Osteoblast (primary cell): ENCODE measurements at regions not wholly inside any gene's neighbourhood (a gene's known extent, or its start where the extent isn't known, plus 50 kb on each side); places are given as distances from the start of the nearest gene placed in this dataset.
A peak's percentile ranks its signal among the peaks of the same experiment; 100 is the strongest.

Source experiments
- DNase-seq: peaks from one replicate; pipeline ENCODE4 v3.0.0; 2011; ENCODE audit warnings: low spot score, mixed read lengths; ENCODE audit not compliant: insufficient read length; ENCODE audit errors: missing footprints
- H2AFZ ChIP-seq: 2 replicates; pipeline ENCODE4 v1.6.0; 2011; ENCODE audit warnings: mild to moderate bottlenecking, low read length
- H3K27ac ChIP-seq: 2 replicates; pipeline ENCODE4 v1.5.1; 2011; ENCODE audit warnings: mild to moderate bottlenecking, low read depth, low read length, moderate library complexity
- H3K27me3 ChIP-seq: 2 replicates; pipeline ENCODE4 v1.6.0; 2012; ENCODE audit warnings: mild to moderate bottlenecking, control low read depth, inconsistent platforms, low read length, moderate library complexity; ENCODE audit not compliant: insufficient read depth
- H3K36me3 ChIP-seq: 2 replicates; pipeline ENCODE4 v1.5.1; 2011; ENCODE audit warnings: mild to moderate bottlenecking, low read length, control low read depth, moderate library complexity; ENCODE audit not compliant: insufficient read depth
- H3K4me1 ChIP-seq: 2 replicates; pipeline ENCODE4 v1.5.1; 2011; ENCODE audit warnings: mild to moderate bottlenecking, low read length, control low read depth, moderate library complexity; ENCODE audit not compliant: insufficient read depth
- H3K4me2 ChIP-seq: 2 replicates; pipeline ENCODE4 v1.6.0; 2011; ENCODE audit warnings: mild to moderate bottlenecking, low read length; ENCODE audit not compliant: insufficient read depth
- H3K4me3 ChIP-seq: fragments of 200-600 bp; sonication (generic); 3 replicates; pipeline ENCODE4 v1.5.1; 2012; ENCODE audit warnings: mild to moderate bottlenecking, low read length, inconsistent platforms; ENCODE audit not compliant: insufficient read depth
- H3K79me2 ChIP-seq: 2 replicates; pipeline ENCODE4 v1.6.0; 2012; ENCODE audit warnings: mild to moderate bottlenecking, low read length, control low read depth, inconsistent platforms; ENCODE audit not compliant: insufficient read depth
- H3K9me3 ChIP-seq: 2 replicates; pipeline ENCODE4 v1.5.1; 2011; ENCODE audit warnings: low read depth, low read length, control low read depth
- H4K20me1 ChIP-seq: 2 replicates; pipeline ENCODE4 v1.6.0; 2012; ENCODE audit warnings: mild to moderate bottlenecking, low read length, control low read depth; ENCODE audit not compliant: insufficient read depth
- TF ChIP-seq, protein P1 (sequence below): IDR thresholded peaks from 2 replicates; pipeline ENCODE4 v1.5.1; 2011; ENCODE audit warnings: mild to moderate bottlenecking, low read depth, low read length, moderate library complexity; ENCODE audit errors: extremely low read depth

GRCh38 chr13:96898646-96899254, 95.5 kb downstream of the OXGR1 start:
- DNase-seq: no peak
- Histone ChIP-seq H3K27ac (no peak overlapping the region), H3K4me2 (no peak overlapping the region)

GRCh38 chr13:96898212-96898611, 96.1 kb downstream of the OXGR1 start:
- no peak overlapping the region for H3K27ac ChIP-seq
- TF ChIP-seq, protein P1, sequence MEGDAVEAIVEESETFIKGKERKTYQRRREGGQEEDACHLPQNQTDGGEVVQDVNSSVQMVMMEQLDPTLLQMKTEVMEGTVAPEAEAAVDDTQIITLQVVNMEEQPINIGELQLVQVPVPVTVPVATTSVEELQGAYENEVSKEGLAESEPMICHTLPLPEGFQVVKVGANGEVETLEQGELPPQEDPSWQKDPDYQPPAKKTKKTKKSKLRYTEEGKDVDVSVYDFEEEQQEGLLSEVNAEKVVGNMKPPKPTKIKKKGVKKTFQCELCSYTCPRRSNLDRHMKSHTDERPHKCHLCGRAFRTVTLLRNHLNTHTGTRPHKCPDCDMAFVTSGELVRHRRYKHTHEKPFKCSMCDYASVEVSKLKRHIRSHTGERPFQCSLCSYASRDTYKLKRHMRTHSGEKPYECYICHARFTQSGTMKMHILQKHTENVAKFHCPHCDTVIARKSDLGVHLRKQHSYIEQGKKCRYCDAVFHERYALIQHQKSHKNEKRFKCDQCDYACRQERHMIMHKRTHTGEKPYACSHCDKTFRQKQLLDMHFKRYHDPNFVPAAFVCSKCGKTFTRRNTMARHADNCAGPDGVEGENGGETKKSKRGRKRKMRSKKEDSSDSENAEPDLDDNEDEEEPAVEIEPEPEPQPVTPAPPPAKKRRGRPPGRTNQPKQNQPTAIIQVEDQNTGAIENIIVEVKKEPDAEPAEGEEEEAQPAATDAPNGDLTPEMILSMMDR: no peak
- H4K20me1 ChIP-seq: no peaks in the 10 kb centered on the region
- H3K27me3 ChIP-seq: no peaks in the 10 kb centered on the region
- H3K4me3 ChIP-seq: no peak overlapping the region
- no peak overlapping the region for H2AFZ ChIP-seq
- H3K4me2 ChIP-seq: no peak overlapping the region
- H3K79me2 ChIP-seq: no peaks in the 10 kb centered on the region
- no peaks in the 10 kb centered on the region for H3K4me1 ChIP-seq
- peak; percentile 26 for DNase-seq
- no peaks in the 10 kb centered on the region for H3K36me3 ChIP-seq
- peaks cover 2% of the 10 kb centered on the region for H3K9me3 ChIP-seq

More at GRCh38 chr13:96898646-96899254, 95.5 kb downstream of the OXGR1 start:
- H3K4me3 ChIP-seq: no peak overlapping the region
- no peaks in the 10 kb centered on the region for H3K27me3 ChIP-seq
- H3K9me3 ChIP-seq: peaks cover 2% of the 10 kb centered on the region
- H3K36me3 ChIP-seq: no peaks in the 10 kb centered on the region
- no peaks in the 10 kb centered on the region for H4K20me1 ChIP-seq
- H3K79me2 ChIP-seq: no peaks in the 10 kb centered on the region
- TF ChIP-seq, protein P1: no peak
- no peaks in the 10 kb centered on the region for H3K4me1 ChIP-seq
- no peak overlapping the region for H2AFZ ChIP-seq
